ENCODE measurements at regions not wholly inside any gene's neighbourhood (a gene's known extent, or its start where the extent isn't known, plus 50 kb on each side); places are given as distances from the start of the nearest gene placed in this dataset.

GRCh38 chr11:30652801-30653200, 66.6 kb upstream of the MPPED2 start:
- TF ChIP-seq CTCF (IDR thresholded peaks at IDR 0.05) = no peak
- no peak for TF ChIP-seq POLR2A (IDR thresholded peaks at IDR 0.05; ENCODE audit: low read depth)
- TF ChIP-seq POLR2AphosphoS5 (IDR thresholded peaks at IDR 0.05) = no peak
